ENCODE measurements at regions not wholly inside any gene's neighbourhood (a gene's known extent, or its start where the extent isn't known, plus 50 kb on each side); places are given as distances from the start of the nearest gene placed in this dataset.

DNA sequence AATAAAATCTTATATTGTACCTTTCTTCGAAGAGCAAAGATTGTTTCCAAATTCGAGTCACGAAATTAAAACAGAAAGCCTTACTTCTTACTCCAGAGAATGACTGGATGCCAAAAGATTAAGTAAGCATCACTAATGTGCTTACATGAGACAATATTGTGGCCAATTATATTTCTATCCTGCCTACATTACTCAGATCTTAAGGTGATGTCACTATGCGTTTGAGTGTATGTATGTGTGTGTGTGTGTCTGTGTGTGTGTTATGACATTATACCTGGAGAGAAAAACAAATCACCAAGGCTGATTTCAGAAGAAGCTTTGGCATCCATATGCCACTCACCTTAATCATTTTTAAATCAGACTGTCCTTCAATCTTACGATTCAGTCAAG, 556.3 kb downstream of the PPARGC1A start:
- DNase-seq = no peak

DNA sequence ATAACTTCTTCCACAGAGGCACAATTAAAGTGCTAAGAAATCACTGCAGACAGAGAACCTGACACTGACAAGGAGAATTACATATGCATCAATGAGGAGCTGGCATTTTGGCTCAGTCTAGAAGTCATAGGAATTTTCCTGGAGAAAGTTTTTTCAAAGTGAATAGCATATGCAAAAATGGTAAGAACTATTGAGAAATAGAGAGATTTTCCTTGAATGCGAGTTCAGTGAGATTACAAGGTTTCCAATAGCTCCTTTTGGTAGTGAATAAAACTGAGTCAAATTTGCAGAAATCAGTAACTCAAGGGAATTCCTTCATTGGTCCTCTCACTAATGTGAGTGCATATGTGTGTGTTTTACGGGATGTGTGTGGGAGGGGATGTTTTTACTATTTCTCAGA, 557.5 kb downstream of the PPARGC1A start:
- DNase-seq = no peak

DNA sequence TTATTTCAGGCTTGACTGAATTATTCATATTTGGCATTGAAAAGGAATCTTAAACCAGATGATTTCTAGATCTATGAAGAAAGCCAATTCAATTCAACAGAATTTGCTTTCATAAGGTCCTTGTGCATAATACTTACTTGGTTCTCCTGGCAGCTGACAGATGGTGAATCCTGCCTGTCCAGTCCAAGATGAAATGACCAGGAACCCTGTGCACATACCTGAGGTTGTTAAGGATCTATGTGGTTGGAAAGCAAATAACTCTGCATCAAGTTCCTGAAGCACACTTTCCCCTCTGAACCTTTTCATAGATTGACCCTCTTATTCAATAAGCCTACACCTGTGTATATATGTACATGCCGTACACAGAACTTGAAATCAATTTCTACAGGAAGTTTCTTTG, 562.7 kb downstream of the PPARGC1A start:
- DNase-seq = no peak

DNA sequence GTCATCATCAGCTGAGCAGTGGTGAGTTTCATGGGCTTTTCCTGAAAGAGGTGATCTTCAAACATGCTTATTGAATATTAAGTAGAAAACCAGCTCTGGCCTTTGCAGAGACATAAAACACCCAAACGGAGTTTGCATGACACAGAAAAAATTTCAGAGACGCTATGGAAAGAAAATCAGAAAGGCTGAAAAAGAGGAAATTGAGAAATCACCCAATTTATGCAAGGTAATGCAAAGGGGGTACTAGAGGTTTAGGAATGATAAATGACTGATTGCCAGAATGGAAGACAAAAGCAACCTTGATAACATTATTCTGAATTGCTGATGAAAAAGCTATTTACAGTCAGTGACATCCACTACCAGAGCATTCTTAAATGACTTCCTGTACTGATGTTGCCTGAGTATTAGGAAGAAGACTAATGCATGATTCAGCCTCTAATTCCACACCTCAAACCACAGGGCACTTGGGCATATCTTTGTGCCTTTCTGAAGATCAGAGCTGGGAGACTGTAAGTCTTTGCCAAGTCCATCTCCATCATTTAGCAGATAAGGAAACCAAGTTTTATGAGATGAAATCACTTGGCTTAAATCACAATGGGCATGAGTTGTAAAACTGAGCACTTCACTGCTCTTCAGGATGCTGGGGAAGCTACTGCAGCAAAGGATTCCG, 565.7 kb downstream of the PPARGC1A start:
- no peak for DNase-seq

DNA sequence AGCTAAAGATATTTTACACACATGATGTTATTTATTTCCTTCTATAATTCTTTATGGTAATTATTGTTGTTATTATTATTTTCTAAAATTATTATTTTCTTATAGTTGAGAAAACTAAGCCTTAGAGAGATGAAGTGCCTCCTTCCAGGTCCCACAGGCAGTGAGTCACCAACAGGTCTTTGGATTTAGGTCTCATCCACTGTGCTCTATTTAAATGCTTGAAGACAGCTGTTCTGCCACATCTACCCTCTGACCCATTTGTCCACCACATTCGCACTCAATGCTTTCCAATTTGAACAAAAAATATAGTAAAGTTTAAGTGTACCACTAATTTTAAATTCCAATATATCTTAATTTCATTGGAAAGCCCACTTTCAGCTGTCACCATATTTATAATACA, 566.4 kb downstream of the PPARGC1A start:
- DNase-seq = no peak

DNA sequence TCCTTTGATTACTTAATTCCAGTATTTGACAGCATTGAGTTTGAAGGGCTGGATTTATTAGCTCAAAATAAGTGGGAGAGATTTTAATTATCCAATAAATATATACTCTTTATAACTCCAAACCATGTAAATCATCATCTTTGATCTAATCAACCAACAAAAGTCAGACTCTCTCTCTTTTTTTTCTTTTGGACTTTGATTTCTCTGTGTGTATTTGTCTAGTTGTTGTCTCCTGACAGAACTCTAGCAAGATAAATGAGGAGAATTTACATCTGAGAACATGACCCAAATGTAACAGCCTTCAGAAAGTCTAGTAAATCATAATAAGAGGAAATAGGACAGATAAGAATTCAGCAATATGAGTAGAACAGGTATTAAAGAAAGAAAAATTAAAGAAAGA, 567.1 kb downstream of the PPARGC1A start:
- DNase-seq = no peak

DNA sequence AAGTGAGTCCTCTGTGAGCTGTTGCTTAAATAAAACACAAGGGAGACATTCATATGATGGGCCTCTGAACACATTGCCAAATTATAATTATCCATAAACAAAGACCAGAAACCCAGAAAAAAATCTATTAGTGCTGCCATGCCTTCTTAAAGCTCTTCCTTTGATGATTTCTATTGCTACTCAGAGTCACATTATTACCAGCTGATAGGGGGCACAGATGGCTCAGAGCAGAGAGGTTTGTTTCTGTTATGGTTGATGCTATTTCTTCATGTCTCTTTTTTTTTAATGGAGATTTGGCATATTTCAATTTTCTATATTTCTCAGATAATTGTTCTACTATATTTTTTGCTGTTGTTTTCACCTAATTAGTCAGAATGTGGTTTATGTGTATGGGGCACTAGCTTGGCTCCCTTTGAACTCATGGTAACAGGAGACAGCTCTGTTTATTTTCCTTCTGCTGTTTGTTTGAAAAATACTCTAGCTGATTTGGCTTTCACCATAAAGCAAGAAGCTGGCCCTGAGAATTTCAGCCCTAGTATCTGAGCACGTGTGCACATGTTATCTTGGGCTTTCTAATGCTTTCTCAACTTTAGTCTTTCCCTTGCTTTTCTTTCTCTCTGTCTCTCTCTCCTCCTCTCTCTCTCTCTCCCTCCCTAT, 568.8 kb downstream of the PPARGC1A start:
- DNase-seq = no peak

DNA sequence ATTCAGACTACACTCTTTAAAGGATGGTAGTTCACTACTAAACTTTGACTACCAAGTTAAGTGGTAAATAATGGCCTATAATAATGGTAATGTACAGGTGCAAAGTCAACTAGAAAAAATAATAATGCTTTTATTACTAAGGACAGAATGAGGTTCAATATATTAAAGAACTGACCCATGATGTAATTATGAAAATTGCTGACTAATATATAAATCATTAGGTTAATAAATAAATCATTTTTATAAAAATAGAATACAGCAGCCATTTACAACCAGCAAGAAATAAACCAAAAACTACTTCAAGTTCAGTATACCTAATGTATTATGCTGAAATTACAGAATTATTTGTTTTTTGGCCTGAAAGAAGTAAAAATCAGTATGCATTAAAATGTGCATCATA, 577.2 kb downstream of the PPARGC1A start:
- no peak for DNase-seq

DNA sequence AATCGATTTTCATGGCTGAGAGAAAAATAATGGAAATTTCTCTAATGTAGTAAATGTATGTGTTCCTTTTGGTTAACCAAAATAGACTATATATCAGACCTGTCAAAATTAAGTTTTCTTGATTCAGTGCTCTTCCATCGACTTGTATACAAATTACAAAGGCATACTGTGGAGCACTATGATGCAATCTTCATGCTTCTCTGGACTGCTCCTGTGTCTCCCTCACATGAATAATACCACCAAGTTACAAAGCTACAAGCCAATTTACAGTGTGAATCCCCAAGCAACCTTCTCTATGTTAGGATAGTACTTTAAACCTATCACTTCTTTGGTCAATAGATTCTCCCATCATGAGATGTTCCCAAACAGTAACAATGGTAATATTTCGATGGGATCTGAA, 577.9 kb downstream of the PPARGC1A start:
- DNase-seq = no peak

DNA sequence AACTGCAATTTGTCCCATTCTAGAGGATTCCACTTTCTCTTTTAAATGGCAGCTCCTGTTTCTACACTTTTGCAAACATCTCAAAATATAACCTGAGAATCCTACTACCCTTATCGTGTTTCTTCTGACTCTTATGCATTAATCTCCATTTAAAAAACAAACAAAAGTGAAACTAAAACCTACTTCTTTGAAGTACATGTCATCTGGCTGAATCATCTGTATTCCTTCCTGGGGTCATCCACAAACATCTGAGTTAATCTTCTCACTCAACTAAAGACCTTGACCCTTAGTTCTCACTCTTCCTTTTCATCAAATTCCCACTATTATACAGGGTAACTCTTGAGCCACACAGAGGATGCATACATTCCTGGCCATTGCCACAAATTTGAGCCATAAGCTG, 584.8 kb downstream of the PPARGC1A start:
- DNase-seq = no peak

DNA sequence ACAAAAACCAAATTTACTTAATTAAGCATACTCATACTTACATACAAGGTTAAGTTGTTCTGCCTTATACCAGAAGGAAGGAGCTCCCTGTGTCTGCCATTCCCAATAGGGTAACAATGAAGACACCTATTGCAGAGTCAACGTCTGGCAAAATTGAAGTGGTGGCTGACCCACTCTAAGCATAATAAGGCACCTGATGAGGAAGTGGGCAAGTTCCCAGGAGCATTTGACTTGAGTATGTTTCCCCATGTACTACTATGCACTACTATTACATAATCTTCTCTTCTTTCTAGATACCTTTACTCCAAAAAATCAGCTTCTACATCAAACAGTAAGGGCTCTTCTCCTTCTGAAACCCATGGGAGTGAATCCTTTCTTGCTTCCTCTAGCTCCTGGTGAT, 591.5 kb downstream of the PPARGC1A start:
- DNase-seq = no peak

DNA sequence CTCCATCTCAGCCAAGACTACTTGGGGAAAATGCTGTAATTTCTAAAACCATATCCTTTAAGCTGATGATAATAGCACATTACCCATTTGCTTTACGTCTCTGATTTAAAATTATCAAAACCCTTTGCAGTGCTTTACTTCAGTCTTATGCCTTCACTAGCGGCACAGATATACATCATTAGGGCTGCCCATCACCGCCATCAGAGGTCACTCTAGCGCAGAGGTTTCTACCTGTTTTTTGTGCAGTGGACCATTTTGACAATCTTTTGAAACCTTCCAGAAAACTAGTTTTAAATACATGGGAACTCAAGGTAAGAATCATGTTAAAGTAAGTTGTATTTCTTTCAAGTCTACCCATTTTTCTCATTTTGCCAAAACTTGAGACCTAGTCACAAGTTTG, 592.5 kb downstream of the PPARGC1A start:
- no peak for DNase-seq

DNA sequence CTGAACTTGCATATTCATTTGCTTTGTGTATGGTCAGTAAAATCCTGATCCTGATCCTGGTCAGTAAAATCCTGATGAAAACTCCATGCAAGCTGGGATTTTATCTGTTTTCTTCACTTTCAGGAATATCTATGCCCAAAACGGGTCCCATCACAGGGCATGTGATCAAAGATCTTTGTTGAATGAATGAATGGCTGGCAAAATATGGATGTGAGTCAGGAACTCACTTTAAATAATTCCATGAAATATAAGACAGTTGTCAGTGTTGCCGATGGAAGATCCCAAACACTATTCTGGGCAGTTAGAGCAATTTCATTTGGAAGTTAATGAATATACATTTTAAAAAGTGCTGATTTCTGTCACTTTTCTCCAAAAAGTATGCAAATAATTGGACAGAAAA, 598.4 kb downstream of the GBA3 start:
- DNase-seq = no peak

DNA sequence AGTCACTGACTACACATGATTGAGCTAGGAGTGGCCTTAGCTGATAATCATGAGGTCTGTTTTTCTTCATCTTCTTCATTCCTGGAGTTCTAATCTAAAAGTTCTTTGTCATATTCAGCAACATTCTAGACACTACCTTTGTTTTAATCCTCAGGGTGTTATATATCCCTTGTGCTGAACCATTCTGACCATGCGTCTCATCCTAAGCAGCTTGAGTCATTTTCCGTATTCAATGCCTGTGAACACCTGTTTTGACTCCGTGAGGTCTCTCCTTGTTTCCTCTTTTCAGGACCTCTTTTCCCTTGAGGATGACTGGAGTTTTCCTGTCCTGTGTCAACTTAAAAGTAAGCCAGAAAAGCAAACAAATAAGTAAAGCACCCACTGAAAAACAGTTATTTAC, 597.9 kb downstream of the GBA3 start:
- no peak for DNase-seq

DNA sequence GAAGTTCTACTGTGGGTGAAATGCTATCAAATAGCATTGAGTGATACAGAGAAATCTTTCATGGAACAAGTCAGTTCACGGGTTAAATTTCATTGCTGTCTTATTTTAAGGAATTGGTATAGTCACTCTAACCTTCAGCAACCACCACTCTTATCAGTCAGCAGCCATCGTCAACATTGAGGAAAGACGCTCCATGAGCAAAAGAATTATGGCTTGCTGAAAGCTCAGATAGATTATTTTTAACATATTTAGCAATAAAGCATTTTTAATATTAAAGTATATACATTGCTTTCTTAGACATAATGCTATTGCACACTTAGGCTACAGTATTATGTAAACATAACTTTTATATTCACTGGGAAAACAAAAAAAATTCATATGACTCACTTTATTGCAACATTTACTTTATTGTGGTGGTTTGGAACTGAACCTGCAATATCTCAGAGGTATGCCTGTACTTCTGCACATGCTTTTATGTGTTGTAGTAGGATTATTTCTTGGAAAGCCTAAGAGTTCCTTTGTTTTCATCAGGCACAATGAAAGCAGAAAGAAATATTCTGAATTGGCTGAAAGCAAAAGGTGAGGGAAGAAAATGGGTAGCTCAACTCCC, 586.7 kb downstream of the GBA3 start:
- DNase-seq = no peak

DNA sequence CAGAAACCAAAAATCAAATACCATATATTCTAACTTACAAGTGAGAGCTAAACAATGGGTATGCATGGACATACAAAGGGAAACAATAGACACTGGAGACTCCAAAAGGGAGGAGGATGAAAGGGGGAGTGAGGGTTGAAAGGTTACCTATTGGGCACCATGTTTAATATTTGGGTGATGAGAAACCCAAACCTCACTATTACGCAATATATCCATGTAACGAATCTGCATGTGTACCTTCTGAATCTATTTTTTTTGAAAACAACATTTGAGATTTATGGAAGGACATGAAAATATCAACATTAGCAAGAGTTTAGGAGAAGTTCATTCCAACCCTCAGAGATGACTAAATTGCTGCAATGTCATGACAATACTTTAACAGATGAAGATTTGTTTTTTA, 586.1 kb downstream of the GBA3 start:
- no peak for DNase-seq

DNA sequence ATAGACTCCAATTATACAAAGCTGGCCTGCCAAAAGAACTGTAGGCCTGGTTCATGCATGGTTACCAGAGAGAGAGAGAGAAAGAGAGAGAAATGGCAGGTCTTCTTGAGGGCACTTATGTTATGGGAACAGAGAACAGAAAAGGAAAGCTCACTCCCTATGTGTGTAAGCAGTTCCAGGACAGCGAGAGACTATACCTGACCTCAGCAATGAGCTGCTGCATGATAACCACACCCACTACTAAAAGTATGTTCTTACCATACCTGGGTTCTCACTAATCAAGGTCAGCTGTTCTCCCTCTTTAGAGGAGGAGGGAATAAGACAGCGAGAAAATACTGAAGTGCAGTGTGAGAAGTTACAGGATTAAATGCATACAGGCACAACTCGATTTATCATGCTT, 583.3 kb downstream of the GBA3 start:
- no peak for DNase-seq

DNA sequence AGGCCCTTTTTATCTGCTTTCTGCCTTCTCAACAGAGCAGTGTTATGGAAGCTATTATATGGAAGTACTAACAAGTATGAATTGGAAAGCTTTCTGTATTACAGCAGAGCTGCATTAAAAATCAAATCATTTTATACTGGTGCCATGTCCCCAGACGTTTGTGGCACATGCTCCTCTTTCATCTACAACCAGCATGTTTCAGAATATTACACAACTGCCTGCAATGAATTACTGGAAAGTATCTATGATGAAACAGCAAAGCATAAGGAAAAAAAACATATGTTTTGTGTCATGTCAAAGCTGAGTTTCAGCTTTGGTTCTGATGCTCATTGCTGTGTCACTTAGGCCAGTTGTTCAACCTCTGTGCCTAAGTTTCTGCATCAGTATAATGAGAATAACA, 576.8 kb downstream of the GBA3 start:
- DNase-seq = no peak

DNA sequence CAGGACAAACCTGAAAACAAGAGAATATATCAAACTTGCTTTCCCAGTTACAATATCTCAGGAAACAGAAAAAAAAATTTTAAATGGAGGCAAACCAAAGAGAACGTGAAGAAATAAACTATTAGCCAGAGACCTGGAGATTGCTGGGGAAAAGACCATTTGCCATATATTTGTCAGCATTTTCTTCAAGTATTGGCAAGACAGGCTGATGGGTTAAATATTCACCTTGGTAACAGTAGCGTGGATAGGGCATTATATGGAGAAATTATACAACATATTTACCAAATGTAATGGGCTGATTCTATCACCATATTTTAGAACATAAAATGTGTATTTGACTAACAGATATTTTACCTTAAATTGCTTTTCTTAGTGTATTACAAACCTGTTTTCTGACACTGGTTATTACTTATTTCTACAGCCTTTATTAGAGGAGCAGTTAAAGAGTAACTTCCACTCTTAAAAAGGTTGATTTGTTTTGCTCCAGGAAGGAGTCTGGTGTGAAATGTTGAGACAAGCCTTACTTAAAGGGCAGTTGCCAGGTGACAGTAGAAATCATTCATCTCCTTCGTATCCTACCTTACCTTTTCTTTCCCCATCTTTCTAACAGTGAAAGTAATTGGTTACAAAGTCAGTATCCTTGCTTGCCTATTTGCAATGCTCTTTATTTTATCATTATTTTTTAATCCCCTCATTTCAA, 575.5 kb downstream of the GBA3 start:
- no peak for DNase-seq

DNA sequence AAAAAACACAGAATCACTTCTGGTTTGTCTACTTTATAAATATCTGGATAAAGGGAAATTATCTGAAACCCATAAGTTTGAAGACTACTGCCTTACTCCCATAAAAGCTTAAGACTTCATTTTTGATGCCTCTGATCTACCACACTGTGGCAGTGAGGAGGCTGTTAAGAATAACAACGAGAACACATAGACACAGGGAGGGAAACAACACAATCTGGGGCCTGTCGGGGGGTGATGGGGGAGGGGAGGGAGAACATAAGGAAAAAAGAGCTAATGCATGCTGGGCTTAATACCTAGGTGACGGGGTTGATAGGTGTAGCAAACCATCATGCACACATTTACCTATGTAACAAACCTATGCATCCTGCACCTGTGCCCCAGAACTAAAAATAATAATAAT, 573.7 kb downstream of the GBA3 start:
- DNase-seq = peak; percentile 3

DNA sequence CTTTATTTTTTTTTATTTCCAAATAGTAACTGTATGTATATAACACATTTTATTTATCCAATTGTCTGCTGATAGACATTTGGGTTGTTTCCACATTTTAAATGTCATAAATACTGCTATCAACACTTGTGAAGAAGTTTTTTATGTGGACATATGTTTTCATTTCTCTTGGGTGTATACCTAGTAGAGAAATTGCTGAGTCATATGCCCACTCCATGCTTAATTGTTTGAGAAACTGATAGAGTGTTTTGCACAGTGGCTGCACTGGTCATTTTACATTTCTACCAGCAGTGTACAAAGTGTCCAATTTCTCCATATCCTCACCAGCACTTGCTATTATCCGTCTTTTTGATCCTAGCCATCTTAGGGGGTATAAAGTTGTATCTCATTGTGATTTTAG, 567.8 kb downstream of the GBA3 start:
- no peak for DNase-seq

DNA sequence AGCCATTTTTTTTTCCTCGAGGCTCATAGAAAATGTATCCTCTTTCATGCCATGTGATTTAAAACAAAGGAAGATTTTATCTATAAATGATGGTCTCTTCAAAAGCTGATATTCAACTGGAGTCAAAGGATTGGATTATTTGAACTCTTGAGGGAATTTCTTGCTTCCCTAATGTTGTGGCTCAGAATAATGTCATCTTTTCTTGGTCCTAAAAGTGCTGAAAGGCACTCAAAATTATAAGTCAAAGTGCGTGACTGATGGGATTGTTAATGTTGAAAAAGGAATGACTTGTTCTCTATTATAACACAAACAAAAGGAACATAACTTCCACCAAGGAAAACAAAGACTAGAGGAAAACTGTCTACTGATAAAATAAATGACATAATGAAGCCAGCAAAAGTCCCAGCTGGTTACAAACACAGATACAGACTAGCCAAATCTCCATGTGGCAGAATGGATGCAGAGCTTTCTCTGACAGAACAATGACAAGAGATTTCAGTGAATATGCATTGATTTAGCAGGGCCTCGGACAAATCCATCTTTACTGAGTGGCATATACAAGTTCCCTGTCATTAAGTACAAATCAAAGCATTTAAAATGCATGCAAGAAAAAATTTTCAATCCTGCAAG, 552.6 kb downstream of the GBA3 start:
- no peak for DNase-seq

DNA sequence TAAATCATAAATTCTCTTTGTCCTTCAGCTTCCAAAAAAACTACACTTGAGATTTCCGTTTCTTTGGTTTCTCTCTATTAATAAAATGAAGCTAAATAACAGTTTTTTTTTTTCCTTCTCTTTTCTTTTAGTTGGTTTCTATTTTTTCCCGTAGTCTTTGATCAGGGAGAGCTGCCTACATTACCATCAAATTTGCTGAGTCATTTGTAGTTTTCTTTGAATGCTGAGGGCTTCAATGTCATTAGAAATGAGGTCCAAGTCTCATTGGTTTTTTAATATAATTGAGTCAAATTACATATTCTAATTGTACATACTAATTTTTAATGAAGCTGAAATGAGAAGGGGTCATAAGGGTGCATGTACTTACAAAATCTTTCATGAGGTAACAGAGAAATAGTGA, 550.2 kb downstream of the GBA3 start:
- no peak for DNase-seq

DNA sequence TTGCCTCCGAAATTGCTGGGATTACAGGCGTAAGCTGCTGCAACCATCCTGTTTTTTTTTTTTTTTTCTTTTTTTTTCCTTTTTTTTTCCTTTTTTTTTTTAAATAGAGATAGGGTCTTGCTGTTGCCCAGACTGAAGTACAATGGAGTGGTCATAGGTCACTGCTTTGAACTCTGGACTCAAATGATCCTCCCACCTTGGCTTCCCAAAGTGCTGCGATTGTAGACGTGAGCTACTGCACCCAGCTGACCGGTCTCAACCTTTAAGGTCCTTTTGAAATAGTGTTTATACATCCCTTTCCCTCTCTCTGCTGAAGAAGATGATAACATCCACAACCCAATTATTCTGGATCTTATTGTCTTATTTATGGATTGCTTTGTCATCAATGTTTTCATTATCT, 548.7 kb downstream of the GBA3 start:
- no peak for DNase-seq
